IPS-18a (cell line): ENCODE measurements at regions not wholly inside any gene's neighbourhood (a gene's known extent, or its start where the extent isn't known, plus 50 kb on each side); places are given as distances from the start of the nearest gene placed in this dataset.

Experiments
- H3K27ac ChIP-seq: one replicate; pipeline ENCODE4 v1.5.1; 2013; ENCODE audit warnings: low read length
- H3K27me3 ChIP-seq: one replicate; pipeline ENCODE4 v1.6.1; 2013; ENCODE audit warnings: mild to moderate bottlenecking, low read length; ENCODE audit not compliant: control insufficient read depth, insufficient read depth
- H3K36me3 ChIP-seq: one replicate; pipeline ENCODE4 v1.6.1; 2013; ENCODE audit warnings: low read depth, low read length; ENCODE audit not compliant: control insufficient read depth
- H3K4me1 ChIP-seq: one replicate; pipeline ENCODE4 v1.6.1; 2013; ENCODE audit warnings: low read depth, low read length; ENCODE audit not compliant: control insufficient read depth
- H3K4me3 ChIP-seq: one replicate; pipeline ENCODE4 v1.5.1; 2013; ENCODE audit warnings: low read length
- H3K9ac ChIP-seq: one replicate; pipeline ENCODE4 v1.6.1; 2013; ENCODE audit warnings: mild to moderate bottlenecking, low read length, moderate library complexity
- H3K9me3 ChIP-seq: one replicate; pipeline ENCODE4 v1.6.1; 2013; ENCODE audit warnings: low read depth, low read length; ENCODE audit not compliant: control insufficient read depth

- no peak overlapping the region for H3K4me3 ChIP-seq
Observed at GRCh38 chr2:128384956-128385355, 66.3 kb upstream of the HS6ST1 start.

GRCh38 chr2:128385365-128385764 is 66.7 kb upstream of the HS6ST1 start:
- H3K27ac ChIP-seq = no peak overlapping the region
- H3K9me3 ChIP-seq = no peaks in the 10 kb centered on the region
- H3K4me1 ChIP-seq = peaks cover 17% of the 10 kb centered on the region
- H3K36me3 ChIP-seq = no peaks in the 10 kb centered on the region
- H3K9ac ChIP-seq = no peak overlapping the region
- no peaks in the 10 kb centered on the region for H3K27me3 ChIP-seq
- H3K4me3 ChIP-seq = no peak overlapping the region

More at GRCh38 chr2:128384956-128385355, 66.3 kb upstream of the HS6ST1 start:
- H3K27ac ChIP-seq = no peak overlapping the region
- no peaks in the 10 kb centered on the region for H3K9me3 ChIP-seq
- H3K9ac ChIP-seq = no peak overlapping the region
- peaks cover 16% of the 10 kb centered on the region for H3K4me1 ChIP-seq
- H3K36me3 ChIP-seq = no peaks in the 10 kb centered on the region
- H3K27me3 ChIP-seq = no peaks in the 10 kb centered on the region

GRCh38 chr2:128386066-128386465 is 67.4 kb upstream of the HS6ST1 start:
- Histone ChIP-seq H3K27me3 (no peaks in the 10 kb centered on the region), H3K27ac (no peak overlapping the region), H3K9me3 (no peaks in the 10 kb centered on the region), H3K36me3 (no peaks in the 10 kb centered on the region), H3K4me3 (no peak overlapping the region), H3K9ac (no peak overlapping the region), H3K4me1 (peaks cover 17% of the 10 kb centered on the region)

GRCh38 chr2:128388499-128388941 is 69.9 kb upstream of the HS6ST1 start:
- Histone ChIP-seq H3K4me3 (no peak overlapping the region), H3K9me3 (no peaks in the 10 kb centered on the region), H3K27ac (no peak overlapping the region), H3K27me3 (no peaks in the 10 kb centered on the region), H3K4me1 (peaks cover 13% of the 10 kb centered on the region), H3K9ac (no peak overlapping the region), H3K36me3 (no peaks in the 10 kb centered on the region)

DNA sequence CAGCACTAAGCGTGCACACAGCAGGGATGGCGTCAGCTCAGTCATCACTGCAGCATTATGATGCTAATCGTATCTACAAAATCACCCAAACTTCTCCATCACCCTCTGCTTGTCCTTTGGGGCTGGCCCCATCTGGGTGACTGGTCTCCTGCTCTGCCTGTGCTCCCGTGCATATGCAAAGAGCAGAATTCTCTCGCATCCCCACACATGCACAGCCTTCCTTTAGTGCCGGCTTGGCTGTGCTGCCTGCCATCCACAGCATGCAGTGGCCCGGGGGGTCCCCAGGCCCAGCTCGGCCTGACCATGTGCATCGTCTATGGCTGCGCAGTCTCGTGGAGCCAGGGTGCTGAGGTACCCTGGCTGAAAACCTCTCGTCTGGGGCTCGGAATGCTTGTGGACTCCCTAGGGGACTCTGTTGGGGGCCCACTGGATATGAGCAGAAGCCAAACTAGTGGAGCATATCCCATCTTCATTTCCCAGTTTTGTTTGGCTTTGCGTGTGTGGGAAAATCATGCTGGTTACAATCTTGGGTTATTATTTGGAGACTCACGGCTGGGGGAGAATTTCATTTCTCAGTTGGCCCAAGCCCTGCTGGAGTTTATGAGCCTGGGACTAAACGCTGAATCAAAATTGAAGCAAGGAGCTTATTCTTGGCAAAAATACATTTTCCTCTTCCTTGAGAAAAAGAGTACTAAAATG is 70.9 kb upstream of the HS6ST1 start:
- no peaks in the 10 kb centered on the region for H3K27me3 ChIP-seq
- H3K4me3 ChIP-seq = no peak overlapping the region
- no peaks in the 10 kb centered on the region for H3K36me3 ChIP-seq
- no peak overlapping the region for H3K9ac ChIP-seq
- H3K9me3 ChIP-seq = no peaks in the 10 kb centered on the region
- no peak overlapping the region for H3K27ac ChIP-seq
- peaks cover 13% of the 10 kb centered on the region for H3K4me1 ChIP-seq

GRCh38 chr2:128390256-128390990 is 71.8 kb upstream of the HS6ST1 start:
- peaks cover 13% of the 10 kb centered on the region for H3K4me1 ChIP-seq
- no peak overlapping the region for H3K27ac ChIP-seq
- H3K36me3 ChIP-seq = no peaks in the 10 kb centered on the region
- H3K9me3 ChIP-seq = no peaks in the 10 kb centered on the region
- no peaks in the 10 kb centered on the region for H3K27me3 ChIP-seq
- H3K4me3 ChIP-seq = no peak overlapping the region
- no peak overlapping the region for H3K9ac ChIP-seq

DNA sequence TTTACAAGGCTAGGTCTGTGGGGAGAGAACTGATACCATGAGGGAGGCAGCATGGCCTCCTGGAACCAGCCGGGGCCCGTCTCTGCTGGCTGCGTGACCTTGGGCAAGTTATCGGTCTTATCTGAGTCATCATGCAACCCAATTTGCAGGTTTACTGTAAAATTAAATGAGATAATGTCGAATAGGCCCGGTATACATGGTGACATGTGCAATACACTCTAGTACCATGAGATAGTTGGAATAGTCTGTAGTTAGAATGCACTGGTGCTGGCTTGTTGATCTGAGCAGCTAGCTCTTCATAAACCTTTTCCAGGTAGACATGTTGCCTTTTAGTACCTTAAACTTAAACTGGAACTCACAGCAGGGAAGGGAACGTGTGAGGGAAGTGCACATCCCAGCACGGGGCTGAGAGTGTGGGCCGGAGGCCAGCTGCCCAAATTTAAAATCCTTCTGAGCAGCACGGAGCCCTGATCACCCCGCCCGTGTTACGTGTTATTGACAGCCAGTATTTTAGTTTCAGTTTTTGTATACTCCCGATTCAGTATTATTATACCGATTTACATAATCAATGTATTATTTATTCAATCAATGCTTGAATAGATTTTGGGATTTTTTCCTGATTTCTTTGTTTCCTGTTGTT is 72.4 kb upstream of the HS6ST1 start:
- Histone ChIP-seq H3K4me1 (peaks cover 20% of the 10 kb centered on the region), H3K9me3 (no peaks in the 10 kb centered on the region), H3K36me3 (no peaks in the 10 kb centered on the region), H3K27me3 (no peaks in the 10 kb centered on the region), H3K9ac (no peak overlapping the region), H3K4me3 (no peak overlapping the region), H3K27ac (no peak overlapping the region)

GRCh38 chr2:128391679-128392078 is 73.0 kb upstream of the HS6ST1 start:
- Histone ChIP-seq H3K4me1 (peaks cover 24% of the 10 kb centered on the region), H3K9ac (no peak overlapping the region), H3K4me3 (no peak overlapping the region), H3K36me3 (no peaks in the 10 kb centered on the region), H3K27ac (no peak overlapping the region), H3K9me3 (no peaks in the 10 kb centered on the region), H3K27me3 (no peaks in the 10 kb centered on the region)

- no peak overlapping the region for H3K9ac ChIP-seq
- peaks cover 24% of the 10 kb centered on the region for H3K4me1 ChIP-seq
- H3K27ac ChIP-seq = no peak overlapping the region
- no peaks in the 10 kb centered on the region for H3K36me3 ChIP-seq
- H3K27me3 ChIP-seq = no peaks in the 10 kb centered on the region
- no peak overlapping the region for H3K4me3 ChIP-seq
- no peaks in the 10 kb centered on the region for H3K9me3 ChIP-seq
Observed at GRCh38 chr2:128392207-128392606, 73.5 kb upstream of the HS6ST1 start.

DNA sequence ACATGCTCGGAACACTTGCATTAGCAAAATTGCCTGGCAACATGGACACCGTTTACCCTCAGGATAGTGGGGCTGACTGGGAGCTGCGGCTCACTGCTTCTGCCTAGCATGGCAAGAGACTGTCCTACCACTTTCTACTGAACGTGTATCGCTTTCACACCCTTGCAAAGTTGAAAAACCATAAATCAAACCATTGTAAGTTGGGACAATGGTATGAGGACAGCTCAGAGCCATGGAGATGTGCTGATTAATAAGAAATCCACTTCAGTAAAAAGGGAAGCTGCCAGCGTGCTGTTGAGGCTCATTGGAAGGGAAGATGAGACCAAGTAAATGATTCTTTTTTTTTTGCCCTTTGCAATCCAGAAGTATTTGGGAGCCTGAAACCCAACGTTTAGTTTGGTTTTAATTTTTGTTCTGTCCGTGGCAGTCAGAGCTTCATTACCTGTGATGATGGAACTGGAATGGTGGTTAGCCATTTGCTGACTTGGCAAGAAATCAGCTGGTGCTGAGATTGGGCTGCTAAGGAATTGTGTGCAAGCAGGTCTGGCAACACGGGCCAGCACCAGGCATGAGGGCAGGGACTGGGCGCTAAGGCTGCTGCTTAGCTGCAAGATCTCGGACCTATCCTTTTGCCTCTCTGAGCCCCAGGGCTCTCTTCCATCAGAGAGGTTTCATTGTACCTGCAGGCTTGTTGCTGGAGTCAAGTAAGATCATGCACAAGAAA is 75.5 kb upstream of the HS6ST1 start:
- H3K27me3 ChIP-seq = no peaks in the 10 kb centered on the region
- H3K9ac ChIP-seq = no peak overlapping the region
- no peak overlapping the region for H3K27ac ChIP-seq
- no peaks in the 10 kb centered on the region for H3K9me3 ChIP-seq
- no peak overlapping the region for H3K4me3 ChIP-seq
- no peaks in the 10 kb centered on the region for H3K36me3 ChIP-seq
- peaks cover 20% of the 10 kb centered on the region for H3K4me1 ChIP-seq

- no peaks in the 10 kb centered on the region for H3K36me3 ChIP-seq
- no peak overlapping the region for H3K4me3 ChIP-seq
- H3K27ac ChIP-seq = no peak overlapping the region
- H3K4me1 ChIP-seq = peaks cover 11% of the 10 kb centered on the region
- no peaks in the 10 kb centered on the region for H3K27me3 ChIP-seq
- H3K9ac ChIP-seq = no peak overlapping the region
- H3K9me3 ChIP-seq = no peaks in the 10 kb centered on the region
Observed at GRCh38 chr2:128395196-128395595, 76.5 kb upstream of the HS6ST1 start.
